Mesothelial cell of epicardium (in vitro differentiated cells): ENCODE measurements at regions not wholly inside any gene's neighbourhood (a gene's known extent, or its start where the extent isn't known, plus 50 kb on each side); places are given as distances from the start of the nearest gene placed in this dataset.
"Not testable (repeated sequence)": the region's sequence is repeated elsewhere in the genome, so short reads cannot be mapped to it uniquely, and the experiment has no call there.

Experiments used
- DNase-seq, 2 experiments: peaks; one replicate each; pipeline ENCODE4 v3.0.0; 2021; ENCODE audit warnings: low spot score in 2 of 2; ENCODE audit not compliant: unreplicated experiment in 2 of 2
- H3K27ac Mint-ChIP-seq: 2 replicates; pipeline ENCODE4 v1.8.0; 2021; ENCODE audit warnings: mixed read lengths
- H3K27me3 Mint-ChIP-seq: 2 replicates; pipeline ENCODE4 v1.8.0; 2021; ENCODE audit warnings: low read depth, mixed read lengths
- H3K36me3 Mint-ChIP-seq: 2 replicates; pipeline ENCODE4 v1.8.0; 2021; ENCODE audit warnings: mixed read lengths
- H3K4me1 Mint-ChIP-seq: 2 replicates; pipeline ENCODE4 v1.8.0; 2021; ENCODE audit warnings: mixed read lengths
- H3K4me3 Mint-ChIP-seq: 2 replicates; pipeline ENCODE4 v1.8.0; 2021; ENCODE audit warnings: mild to moderate bottlenecking, moderate library complexity, mixed read lengths
- H3K9me3 Mint-ChIP-seq: 2 replicates; pipeline ENCODE4 v1.8.0; 2021; ENCODE audit warnings: mixed read lengths
- TF ChIP-seq, protein P1 (sequence below): fragments of 200-600 bp; sonication (generic); IDR thresholded peaks from one replicate; pipeline ENCODE4 v1.5.0; 2021; ENCODE audit warnings: antibody characterized with exemption; ENCODE audit not compliant: unreplicated experiment

- no peaks in the 10 kb centered on the region for H3K4me1 Mint-ChIP-seq
- no peak overlapping the region for H3K4me3 Mint-ChIP-seq
- TF ChIP-seq, protein P1, sequence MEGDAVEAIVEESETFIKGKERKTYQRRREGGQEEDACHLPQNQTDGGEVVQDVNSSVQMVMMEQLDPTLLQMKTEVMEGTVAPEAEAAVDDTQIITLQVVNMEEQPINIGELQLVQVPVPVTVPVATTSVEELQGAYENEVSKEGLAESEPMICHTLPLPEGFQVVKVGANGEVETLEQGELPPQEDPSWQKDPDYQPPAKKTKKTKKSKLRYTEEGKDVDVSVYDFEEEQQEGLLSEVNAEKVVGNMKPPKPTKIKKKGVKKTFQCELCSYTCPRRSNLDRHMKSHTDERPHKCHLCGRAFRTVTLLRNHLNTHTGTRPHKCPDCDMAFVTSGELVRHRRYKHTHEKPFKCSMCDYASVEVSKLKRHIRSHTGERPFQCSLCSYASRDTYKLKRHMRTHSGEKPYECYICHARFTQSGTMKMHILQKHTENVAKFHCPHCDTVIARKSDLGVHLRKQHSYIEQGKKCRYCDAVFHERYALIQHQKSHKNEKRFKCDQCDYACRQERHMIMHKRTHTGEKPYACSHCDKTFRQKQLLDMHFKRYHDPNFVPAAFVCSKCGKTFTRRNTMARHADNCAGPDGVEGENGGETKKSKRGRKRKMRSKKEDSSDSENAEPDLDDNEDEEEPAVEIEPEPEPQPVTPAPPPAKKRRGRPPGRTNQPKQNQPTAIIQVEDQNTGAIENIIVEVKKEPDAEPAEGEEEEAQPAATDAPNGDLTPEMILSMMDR: no peak
- H3K27ac Mint-ChIP-seq: no peak overlapping the region
- no peak for DNase-seq
- H3K36me3 Mint-ChIP-seq: peaks cover 7% of the 10 kb centered on the region
- peaks cover 50% of the 10 kb centered on the region for H3K9me3 Mint-ChIP-seq
- no peaks in the 10 kb centered on the region for H3K27me3 Mint-ChIP-seq
Measured at GRCh38 chr1:2952371-2952770, 68.9 kb upstream of the ACTRT2 start.

GRCh38 chr1:2952992-2953391 lies 68.3 kb upstream of the ACTRT2 start:
- H3K4me3 Mint-ChIP-seq: no peak overlapping the region
- no peak for DNase-seq
- peaks cover 7% of the 10 kb centered on the region for H3K36me3 Mint-ChIP-seq
- TF ChIP-seq, protein P1: no peak
- H3K9me3 Mint-ChIP-seq: peaks cover 56% of the 10 kb centered on the region
- H3K27ac Mint-ChIP-seq: no peak overlapping the region
- no peaks in the 10 kb centered on the region for H3K27me3 Mint-ChIP-seq
- no peaks in the 10 kb centered on the region for H3K4me1 Mint-ChIP-seq

DNA sequence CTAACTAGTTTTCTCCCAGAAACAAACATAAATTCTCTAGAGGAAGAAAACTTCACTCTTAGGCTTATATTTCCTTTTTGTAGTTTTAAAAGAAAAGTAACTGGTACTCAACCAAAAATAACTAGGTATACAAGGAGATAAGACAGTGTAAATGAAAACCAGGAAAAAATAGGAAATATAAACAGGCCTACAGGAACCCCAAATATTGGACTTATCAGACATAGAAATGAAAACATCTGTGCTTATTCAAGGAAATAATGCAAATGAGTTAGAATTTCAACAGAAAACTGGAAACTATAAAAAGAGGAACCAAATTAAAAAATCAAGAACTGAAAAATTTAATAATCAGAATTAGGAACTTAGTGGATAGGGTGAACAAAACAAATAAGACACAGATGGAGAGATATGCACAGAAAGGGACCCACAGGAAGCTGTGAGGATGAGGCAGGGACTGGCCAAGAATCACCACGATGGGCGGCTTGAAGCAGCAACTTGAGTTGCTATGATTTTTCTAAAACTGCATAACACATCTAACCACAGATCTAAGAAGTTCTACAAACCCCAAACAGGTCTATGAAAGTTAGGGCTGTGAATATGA lies 67.5 kb upstream of the ACTRT2 start:
- DNase-seq: no peak
- TF ChIP-seq, protein P1: no peak
- H3K9me3 Mint-ChIP-seq: peaks cover 63% of the 10 kb centered on the region
- H3K4me3 Mint-ChIP-seq: no peak overlapping the region
- H3K4me1 Mint-ChIP-seq: no peaks in the 10 kb centered on the region
- H3K27me3 Mint-ChIP-seq: no peaks in the 10 kb centered on the region
- peaks cover 7% of the 10 kb centered on the region for H3K36me3 Mint-ChIP-seq
- H3K27ac Mint-ChIP-seq: no peak overlapping the region

DNA sequence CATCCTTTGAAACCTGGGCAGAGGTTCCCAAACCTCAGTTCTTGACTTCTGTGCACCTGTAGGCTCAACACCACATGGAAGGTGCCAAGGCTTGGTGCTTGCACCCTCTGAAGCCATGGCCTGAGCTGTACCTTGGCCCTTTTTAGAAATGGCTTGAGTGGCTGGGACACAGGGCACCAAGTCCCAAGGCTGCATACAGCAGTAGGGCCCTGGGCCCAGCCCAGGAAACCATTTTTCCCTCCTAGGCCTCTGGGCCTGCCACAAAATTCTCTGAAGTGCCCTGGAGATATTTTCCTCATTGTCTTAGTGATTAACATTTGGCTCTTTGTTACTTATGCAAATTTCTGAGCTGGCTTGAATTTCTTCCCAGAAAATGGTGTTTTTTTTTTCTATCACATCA lies 65.6 kb upstream of the ACTRT2 start:
- H3K27ac Mint-ChIP-seq: no peak overlapping the region
- H3K9me3 Mint-ChIP-seq: peaks cover 65% of the 10 kb centered on the region
- no peaks in the 10 kb centered on the region for H3K27me3 Mint-ChIP-seq
- no peak for DNase-seq
- peaks cover 10% of the 10 kb centered on the region for H3K36me3 Mint-ChIP-seq
- TF ChIP-seq, protein P1: no peak
- H3K4me3 Mint-ChIP-seq: no peak overlapping the region
- H3K4me1 Mint-ChIP-seq: no peaks in the 10 kb centered on the region

DNA sequence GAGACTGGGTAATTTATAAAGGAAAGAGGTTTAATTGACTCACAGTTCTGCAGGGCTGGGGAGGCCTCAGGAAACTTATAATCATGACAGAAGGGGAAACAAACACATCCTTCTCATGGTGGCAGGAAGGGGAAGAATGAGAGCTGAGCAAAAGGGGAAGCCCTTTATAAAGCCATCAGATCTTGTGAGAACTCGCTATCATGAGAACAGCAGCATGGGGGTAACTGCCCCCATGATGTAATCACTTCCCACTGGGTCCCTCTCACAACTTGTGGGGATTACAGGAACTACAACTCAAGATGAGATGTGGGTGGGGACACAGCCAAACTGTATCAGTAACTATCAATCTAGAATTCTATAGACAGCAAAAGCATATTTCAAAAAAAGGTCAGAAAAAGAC lies 64.7 kb upstream of the ACTRT2 start:
- Mint-ChIP-seq H3K4me1 (no peaks in the 10 kb centered on the region), H3K27ac (no peak overlapping the region), H3K9me3 (peaks cover 62% of the 10 kb centered on the region), H3K4me3 (no peak overlapping the region), H3K36me3 (peaks cover 10% of the 10 kb centered on the region), H3K27me3 (no peaks in the 10 kb centered on the region)
- DNase-seq: no peak
- TF ChIP-seq, protein P1: no peak

DNA sequence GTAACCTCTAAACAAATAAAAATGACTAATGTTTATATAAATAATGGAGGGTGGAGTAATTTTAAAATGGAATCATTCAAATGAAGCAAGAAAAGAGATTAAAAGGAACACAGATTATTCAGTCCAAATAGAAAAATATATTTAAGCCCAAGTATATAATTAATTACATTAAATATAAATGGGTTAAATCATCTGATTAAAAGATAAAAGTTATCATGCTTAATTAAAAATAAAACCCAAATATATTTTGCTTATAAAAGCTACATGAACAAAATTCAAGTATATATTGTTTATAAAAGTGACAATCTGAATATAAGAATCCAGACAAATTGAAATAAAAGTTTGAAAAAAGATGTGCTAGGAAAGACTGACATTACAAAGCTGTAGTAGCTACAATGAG lies 63.9 kb upstream of the ACTRT2 start:
- Mint-ChIP-seq H3K9me3 (peaks cover 63% of the 10 kb centered on the region), H3K27ac (no peak overlapping the region), H3K4me1 (no peaks in the 10 kb centered on the region), H3K4me3 (no peak overlapping the region), H3K36me3 (peaks cover 10% of the 10 kb centered on the region), H3K27me3 (no peaks in the 10 kb centered on the region)
- DNase-seq: no peak
- TF ChIP-seq, protein P1: no peak

GRCh38 chr1:2959881-2960280 lies 61.4 kb upstream of the ACTRT2 start:
- not testable (repeated sequence) for H3K4me3 Mint-ChIP-seq, H3K27me3 Mint-ChIP-seq, H3K27ac Mint-ChIP-seq, H3K36me3 Mint-ChIP-seq, DNase-seq, H3K4me1 Mint-ChIP-seq
- H3K9me3 Mint-ChIP-seq: peaks cover 54% of the 10 kb centered on the region
